ENCODE measurements at regions not wholly inside any gene's neighbourhood (a gene's known extent, or its start where the extent isn't known, plus 50 kb on each side); places are given as distances from the start of the nearest gene placed in this dataset.
"Not testable (repeated sequence)": the region's sequence is repeated elsewhere in the genome, so short reads cannot be mapped to it uniquely, and the experiment has no call there.

GRCh38 chr11:98766903-98767302 lies 253.8 kb upstream of the CNTN5 start:
- no peaks in the 10 kb centered on the region for H3K4me1 ChIP-seq

GRCh38 chr11:98770046-98770445 lies 250.7 kb upstream of the CNTN5 start:
- H3K27me3 ChIP-seq; intact Hi-C loops (cut with DNase I); H3K4me1 ChIP-seq; H3K4me3 ChIP-seq; DNase-seq; H3K9me3 ChIP-seq; H3K36me3 ChIP-seq; H3K27ac ChIP-seq; ATAC-seq: not testable (repeated sequence)

More at GRCh38 chr11:98766903-98767302, 253.8 kb upstream of the CNTN5 start:
- Histone ChIP-seq H3K36me3 (no peaks in the 10 kb centered on the region), H3K4me3 (no peak overlapping the region), H3K27ac (no peak overlapping the region), H3K27me3 (no peaks in the 10 kb centered on the region), H3K9me3 (no peaks in the 10 kb centered on the region)
- no peak for DNase-seq
- TF ChIP-seq CTCF (IDR thresholded peaks at IDR 0.05) = no peak
- ATAC-seq = no peak
- intact Hi-C loops (cut with DNase I) = no loop called here

- ATAC-seq = no peak
- intact Hi-C loops (cut with DNase I) = no loop called here
- no peaks in the 10 kb centered on the region for H3K27me3 ChIP-seq
- TF ChIP-seq CTCF (IDR thresholded peaks at IDR 0.05) = no peak
- no peaks in the 10 kb centered on the region for H3K4me1 ChIP-seq
- no peak overlapping the region for H3K4me3 ChIP-seq
- no peak for DNase-seq
- H3K27ac ChIP-seq = no peak overlapping the region
- no peaks in the 10 kb centered on the region for H3K36me3 ChIP-seq
- H3K9me3 ChIP-seq = no peaks in the 10 kb centered on the region
Observed at GRCh38 chr11:98771791-98772190, 249.0 kb upstream of the CNTN5 start.

- H3K4me3 ChIP-seq = no peak overlapping the region
- H3K4me1 ChIP-seq = no peaks in the 10 kb centered on the region
- H3K27ac ChIP-seq = no peak overlapping the region
- no peak for TF ChIP-seq CTCF (IDR thresholded peaks at IDR 0.05)
- no peak for DNase-seq
- no peaks in the 10 kb centered on the region for H3K36me3 ChIP-seq
- H3K9me3 ChIP-seq = no peaks in the 10 kb centered on the region
- H3K27me3 ChIP-seq = no peaks in the 10 kb centered on the region
- no peak for ATAC-seq
- intact Hi-C loops (cut with DNase I) = no loop called here
Observed at GRCh38 chr11:98772893-98773292, 247.9 kb upstream of the CNTN5 start.

GRCh38 chr11:98793276-98793675 lies 227.5 kb upstream of the CNTN5 start:
- no peak for ATAC-seq
- H3K9me3 ChIP-seq = no peaks in the 10 kb centered on the region
- DNase-seq = no peak
- no peak overlapping the region for H3K27ac ChIP-seq
- no peak for TF ChIP-seq CTCF (IDR thresholded peaks at IDR 0.05)
- intact Hi-C loops (cut with DNase I) = no loop called here
- no peak overlapping the region for H3K4me3 ChIP-seq
- H3K4me1 ChIP-seq = no peaks in the 10 kb centered on the region
- no peaks in the 10 kb centered on the region for H3K36me3 ChIP-seq
- no peaks in the 10 kb centered on the region for H3K27me3 ChIP-seq

- intact Hi-C loops (cut with DNase I) = no loop called here
- Histone ChIP-seq H3K27ac (no peak overlapping the region), H3K9me3 (peaks cover 10% of the 10 kb centered on the region), H3K27me3 (no peaks in the 10 kb centered on the region), H3K36me3 (no peaks in the 10 kb centered on the region), H3K4me3 (no peak overlapping the region), H3K4me1 (no peaks in the 10 kb centered on the region)
- TF ChIP-seq CTCF (IDR thresholded peaks at IDR 0.05) = no peak
- ATAC-seq = no peak
- no peak for DNase-seq
Observed at GRCh38 chr11:98798333-98798732, 222.4 kb upstream of the CNTN5 start.

Measured in upper lobe of right lung (tissue), 1 donor.